IMR-90 (cell line): ENCODE measurements at regions not wholly inside any gene's neighbourhood (a gene's known extent, or its start where the extent isn't known, plus 50 kb on each side); places are given as distances from the start of the nearest gene placed in this dataset.
"Not testable (repeated sequence)": the region's sequence is repeated elsewhere in the genome, so short reads cannot be mapped to it uniquely, and the experiment has no call there.

Experiments used
- ATAC-seq: fragments of 200-7000 bp; cut with Tn5 transposase; 2 replicates; pipeline ENCODE4 v1.9.1; 2020; ENCODE audit warnings: low read depth, mild to moderate bottlenecking, moderate library complexity
- BruUV-seq: library from RNA; stranded (reverse); fragments of 400-500 nt; replicated peaks from 2 replicates; lab custom pipeline; 2021; lab: Mats Ljungman, UMichigan
- CTCF ChIA-PET: fragments of 300-600 bp; formaldehyde crosslinking; extraction: SDS; loops from one replicate; lab custom pipeline; 2021; ENCODE audit warnings: antibody characterized with exemption; lab: Yijun Ruan, JAX
- POLR2A ChIA-PET: fragments of 300-600 bp; sonication (Branson Sonifier 250); formaldehyde crosslinking; loops from one replicate; lab custom pipeline; 2022; ENCODE audit warnings: antibody characterized with exemption; ENCODE audit not compliant: unreplicated experiment; lab: Charles Lee
- DNase-seq: peaks from one replicate; pipeline ENCODE4 v3.0.0; 2013
- H2AFZ ChIP-seq: replicated peaks from 2 replicates; pipeline ENCODE3; 2013; ENCODE audit warnings: low read length, mild to moderate bottlenecking; ENCODE audit not compliant: poor library complexity
- H2AK5ac ChIP-seq: 2 replicates; pipeline ENCODE4 v1.6.1; 2013; ENCODE audit warnings: low read depth, low read length, inconsistent platforms
- H2AK9ac ChIP-seq: replicated peaks from 2 replicates; pipeline ENCODE3; 2013; ENCODE audit warnings: mild to moderate bottlenecking, low read depth, low read length, moderate library complexity; ENCODE audit not compliant: poor library complexity
- H2BK120ac ChIP-seq: 2 replicates; pipeline ENCODE4 v1.6.1; 2013; ENCODE audit warnings: low read depth, low read length, inconsistent platforms
- H2BK15ac ChIP-seq: 3 replicates; pipeline ENCODE4 v1.6.1; 2013; ENCODE audit warnings: low read depth, low read length, inconsistent platforms
- H2BK20ac ChIP-seq: 2 replicates; pipeline ENCODE4 v1.6.1; 2013; ENCODE audit warnings: low read depth, mild to moderate bottlenecking, inconsistent platforms, low read length, moderate library complexity
- H2BK5ac ChIP-seq: 2 replicates; pipeline ENCODE4 v1.6.1; 2013; ENCODE audit warnings: mild to moderate bottlenecking, low read depth, low read length, inconsistent platforms; ENCODE audit not compliant: poor library complexity, severe bottlenecking
- H3K14ac ChIP-seq: replicated peaks from 2 replicates; pipeline ENCODE4 v1.6.1; 2013; ENCODE audit warnings: low read depth, low read length, inconsistent platforms
- H3K18ac ChIP-seq: 2 replicates; pipeline ENCODE4 v1.6.1; 2013; ENCODE audit warnings: low read depth, low read length, control low read depth
- H3K23ac ChIP-seq: 2 replicates; pipeline ENCODE4 v1.6.1; 2013; ENCODE audit warnings: low read depth, low read length, inconsistent platforms
- H3K27ac ChIP-seq: 2 replicates; pipeline ENCODE4 v1.5.1; 2013; ENCODE audit warnings: mild to moderate bottlenecking, control low read depth, low read length; ENCODE audit not compliant: insufficient read depth
- H3K27me3 ChIP-seq: 2 replicates; pipeline ENCODE4 v1.6.1; 2013; ENCODE audit warnings: low read length; ENCODE audit not compliant: control insufficient read depth, insufficient read depth
- H3K36me3 ChIP-seq: 2 replicates; pipeline ENCODE4 v1.6.1; 2013; ENCODE audit warnings: low read length, mixed read lengths; ENCODE audit not compliant: control insufficient read depth, insufficient read depth
- H3K4ac ChIP-seq: 2 replicates; pipeline ENCODE4 v1.6.1; 2013; ENCODE audit warnings: low read depth, low read length, inconsistent platforms
- H3K4me1 ChIP-seq: 2 replicates; pipeline ENCODE4 v1.6.1; 2013; ENCODE audit warnings: low read length, mixed read lengths; ENCODE audit not compliant: control insufficient read depth, insufficient read depth
- H3K4me2 ChIP-seq: 2 replicates; pipeline ENCODE4 v1.6.1; 2013; ENCODE audit warnings: low read depth, mild to moderate bottlenecking, control low read depth, low read length, moderate library complexity
- H3K4me3 ChIP-seq: 2 replicates; pipeline ENCODE4 v1.5.1; 2013; ENCODE audit warnings: low read depth, mild to moderate bottlenecking, control low read depth, low read length, moderate library complexity; ENCODE audit not compliant: insufficient read depth
- H3K56ac ChIP-seq: 2 replicates; pipeline ENCODE4 v1.6.1; 2013; ENCODE audit warnings: low read length, inconsistent platforms; ENCODE audit not compliant: insufficient read depth; ENCODE audit errors: extremely low read depth
- H3K79me1 ChIP-seq, 2 experiments: 2 replicates each; pipeline ENCODE4 v1.6.1; 2013; ENCODE audit warnings: low read length in 2 of 2, inconsistent platforms in 1 of 2, low read depth in 1 of 2
- H3K9ac ChIP-seq: 2 replicates; pipeline ENCODE4 v1.6.1; 2013; ENCODE audit warnings: low read depth, low read length, control low read depth
- H3K9me1 ChIP-seq: 2 replicates; pipeline ENCODE4 v1.6.1; 2013; ENCODE audit warnings: low read length, inconsistent platforms; ENCODE audit not compliant: insufficient read depth
- H3K9me3 ChIP-seq: 2 replicates; pipeline ENCODE4 v1.6.1; 2013; ENCODE audit warnings: low read length; ENCODE audit not compliant: control insufficient read depth, insufficient read depth
- H4K20me1 ChIP-seq: 2 replicates; pipeline ENCODE4 v1.6.1; 2013; ENCODE audit warnings: low read length, inconsistent platforms; ENCODE audit not compliant: insufficient read depth
- H4K5ac ChIP-seq: 2 replicates; pipeline ENCODE4 v1.6.1; 2013; ENCODE audit warnings: mild to moderate bottlenecking, low read depth, low read length, control low read depth
- H4K8ac ChIP-seq, 2 experiments: 2 replicates each; pipeline ENCODE4 v1.6.1; 2013; ENCODE audit warnings: low read depth in 2 of 2, low read length in 2 of 2, control low read depth in 1 of 2, inconsistent platforms in 1 of 2
- H4K91ac ChIP-seq: 2 replicates; pipeline ENCODE4 v1.6.1; 2013; ENCODE audit warnings: low read depth, low read length, inconsistent platforms; ENCODE audit not compliant: insufficient read depth
- WGBS, 2 experiments: methylation state at CpG; one replicate each; pipeline versions ENCODE4 v1.1.5 to v1.1.7; 2013; ENCODE audit warnings: missing lambda C conversion rate in 2 of 2; ENCODE audit not compliant: insufficient read length in 1 of 2; ENCODE audit errors: extremely low coverage in 2 of 2; 5-methylcytosine and 5-hydroxymethylcytosine counted together
- dilution Hi-C: fragments of 300-500 bp; cut with HindIII; formaldehyde crosslinking; loops from one replicate; pipeline ENCODE4 v1.14.3; 2018; ENCODE audit warnings: low sequenced_read_pairs; ENCODE audit not compliant: unreplicated experiment
- in situ Hi-C: fragments of 300-500 bp; cut with MboI; formaldehyde crosslinking; loops from 3 replicates; pipeline ENCODE4 v1.14.3; 2019; ENCODE audit warnings: low sequenced_read_pairs, inconsistent platforms, mixed read lengths
- intact Hi-C: fragments of 100-400 bp; cut with micrococcal nuclease; formaldehyde crosslinking; loops from 2 replicates; pipeline ENCODE4 v1.10.0; 2022

GRCh38 chr10:118894891-118895290 is 134.6 kb upstream of the NANOS1 start:
- BruUV-seq, H3K23ac ChIP-seq, H3K9me3 ChIP-seq, H2BK120ac ChIP-seq, H3K4ac ChIP-seq, H3K4me3 ChIP-seq, H2AK5ac ChIP-seq, H3K18ac ChIP-seq, H3K36me3 ChIP-seq, H3K9me1 ChIP-seq, DNase-seq, POLR2A ChIA-PET, H2BK20ac ChIP-seq, H2BK5ac ChIP-seq, H4K91ac ChIP-seq, H4K8ac ChIP-seq, H2BK15ac ChIP-seq, H2AFZ ChIP-seq, H3K14ac ChIP-seq, H4K20me1 ChIP-seq, H2AK9ac ChIP-seq, CTCF ChIA-PET, H3K56ac ChIP-seq, in situ Hi-C loops, H3K79me1 ChIP-seq, intact Hi-C loops, H3K4me1 ChIP-seq, H3K27ac ChIP-seq, H4K5ac ChIP-seq, H3K9ac ChIP-seq, H3K4me2 ChIP-seq, dilution Hi-C loops, H3K27me3 ChIP-seq, ATAC-seq: not testable (repeated sequence)
- WGBS, 2 experiments = no CpG with 5 or more reads among the region's 25 CpGs
